NCI-H524 treated with DMSO at 0.1 percent for 48 hours (cell line): ENCODE measurements at regions not wholly inside any gene's neighbourhood (a gene's known extent, or its start where the extent isn't known, plus 50 kb on each side); places are given as distances from the start of the nearest gene placed in this dataset.
"Not testable (repeated sequence)": the region's sequence is repeated elsewhere in the genome, so short reads cannot be mapped to it uniquely, and the experiment has no call there.

Experiments
- DNase-seq: peaks from one replicate; lab custom pipeline; 2025; lab: John Stamatoyannopoulos, UW

DNA sequence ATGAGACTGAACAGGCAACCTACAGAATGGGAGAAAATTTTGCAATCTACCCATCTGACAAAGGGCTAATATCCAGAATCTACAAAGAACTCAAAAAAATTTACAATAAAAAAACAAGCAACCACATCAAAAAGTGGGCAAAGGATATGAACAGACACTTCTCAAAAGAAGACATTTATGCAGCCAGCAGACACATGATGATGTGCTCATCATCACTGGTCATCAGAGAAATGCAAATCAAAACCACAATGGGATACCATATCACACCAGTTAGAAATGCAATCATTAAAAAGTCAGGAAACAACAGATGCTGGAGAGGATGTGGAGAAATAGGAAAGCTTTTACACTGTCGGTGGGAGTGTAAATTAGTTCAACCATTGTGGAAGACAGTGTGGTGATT lies 51.7 kb upstream of the PAXBP1 start:
- DNase-seq, result not testable (repeated sequence)

GRCh38 chr21:32824950-32825349 lies 53.4 kb upstream of the PAXBP1 start:
- DNase-seq, result no peak

- peak; percentile 45 for DNase-seq
These were observed 55.0 kb upstream of the PAXBP1 start for GRCh38 chr21:32826329-32827167.

- DNase-seq, result no peak
These were observed 57.4 kb upstream of the PAXBP1 start for GRCh38 chr21:32828908-32829307.

DNA sequence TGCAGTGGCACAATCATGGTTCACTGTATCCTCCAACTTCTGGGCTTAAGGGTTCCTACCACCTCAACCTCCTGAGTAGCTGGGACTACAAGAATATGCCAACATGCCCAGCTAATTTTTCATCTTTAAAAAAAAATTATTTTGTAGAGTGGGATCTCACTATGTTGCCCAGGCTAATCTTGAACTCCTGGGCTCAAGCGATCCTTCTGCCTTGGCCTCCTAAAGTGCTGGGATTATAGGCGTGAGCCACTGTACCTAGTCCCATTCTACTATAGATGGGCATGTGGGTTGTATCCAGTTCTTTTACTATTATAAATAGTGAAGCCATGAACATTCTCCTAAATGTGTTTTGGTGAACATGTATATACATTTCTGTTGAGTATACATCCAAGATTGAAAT lies 57.9 kb upstream of the PAXBP1 start:
- DNase-seq, result no peak

- not testable (repeated sequence) for DNase-seq
These were observed 60.2 kb upstream of the PAXBP1 start for GRCh38 chr21:32831779-32832178.

GRCh38 chr21:32834211-32834915 lies 62.8 kb upstream of the PAXBP1 start:
- no peak for DNase-seq

- no peak for DNase-seq
These were observed 63.3 kb upstream of the PAXBP1 start for GRCh38 chr21:32834916-32835235.

- no peak for DNase-seq
These were observed 70.6 kb upstream of the PAXBP1 start for GRCh38 chr21:32842146-32842545.

DNA sequence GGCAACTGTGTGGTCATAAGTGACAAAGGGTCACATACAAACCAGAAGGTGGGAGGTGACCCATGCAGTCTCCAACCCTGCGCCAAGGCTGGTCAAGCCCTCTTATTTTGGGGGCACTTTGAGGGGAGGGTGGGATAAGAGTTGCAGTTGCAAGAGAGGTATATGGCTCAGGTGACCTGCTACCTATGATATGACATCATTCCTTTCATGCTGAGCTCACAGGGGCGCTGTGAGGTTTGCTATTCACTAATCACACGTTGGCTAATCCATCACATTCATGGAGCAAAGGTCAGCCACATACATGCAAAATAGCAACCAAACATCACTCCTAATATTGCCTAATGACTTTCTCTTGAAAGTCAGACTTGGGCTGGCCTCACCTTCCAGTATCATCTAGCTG lies 72.0 kb upstream of the PAXBP1 start:
- no peak for DNase-seq

DNA sequence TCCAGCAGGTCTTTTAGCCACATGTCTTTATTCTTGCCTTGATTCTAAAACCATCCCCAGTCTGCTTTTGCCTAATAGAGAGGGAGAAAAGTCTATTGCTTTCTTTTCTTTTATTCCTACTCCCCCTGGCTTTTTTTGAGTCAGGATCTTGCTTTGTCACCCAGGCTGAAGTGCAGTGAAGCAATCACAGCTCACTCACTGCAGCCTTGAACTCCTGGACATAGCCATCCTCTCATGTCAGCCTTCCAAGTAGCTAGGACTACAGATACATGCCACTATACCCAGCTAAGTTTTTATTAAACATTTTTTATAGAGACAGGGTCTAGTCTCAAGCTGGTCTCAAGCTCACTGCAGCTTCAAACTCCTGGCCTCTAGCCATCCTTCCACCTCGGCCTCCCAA lies 72.5 kb upstream of the PAXBP1 start:
- no peak for DNase-seq

- DNase-seq, result peak; percentile 92
These were observed 73.3 kb upstream of the PAXBP1 start for GRCh38 chr21:32844653-32845436.

DNA sequence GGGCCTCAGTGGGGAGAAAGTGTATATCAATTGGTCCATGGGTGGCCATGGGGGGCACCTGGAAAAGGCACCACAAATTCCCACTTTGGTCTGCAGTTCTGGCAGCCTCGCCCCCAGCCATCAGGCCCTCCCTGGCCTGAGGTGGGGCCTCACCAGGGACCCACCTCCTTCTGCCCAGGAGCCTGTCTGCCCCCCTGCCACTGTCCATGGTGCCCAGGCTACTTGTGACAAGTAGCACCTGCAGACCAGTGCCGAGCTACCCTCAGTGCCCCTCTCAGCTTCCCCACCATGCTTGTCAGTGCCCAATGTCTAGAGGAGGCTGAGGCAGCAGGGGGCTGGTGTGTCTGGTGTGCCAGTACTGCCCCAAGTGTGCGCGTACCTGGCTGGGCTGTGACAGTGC lies 87.1 kb upstream of the PAXBP1 start:
- no peak for DNase-seq

- DNase-seq, result no peak
These were observed 88.8 kb upstream of the PAXBP1 start for GRCh38 chr21:32860399-32860798.

GRCh38 chr21:32861866-32862265 lies 90.3 kb upstream of the PAXBP1 start:
- DNase-seq, result no peak

GRCh38 chr21:32867597-32867996 lies 96.0 kb upstream of the PAXBP1 start:
- no peak for DNase-seq

DNA sequence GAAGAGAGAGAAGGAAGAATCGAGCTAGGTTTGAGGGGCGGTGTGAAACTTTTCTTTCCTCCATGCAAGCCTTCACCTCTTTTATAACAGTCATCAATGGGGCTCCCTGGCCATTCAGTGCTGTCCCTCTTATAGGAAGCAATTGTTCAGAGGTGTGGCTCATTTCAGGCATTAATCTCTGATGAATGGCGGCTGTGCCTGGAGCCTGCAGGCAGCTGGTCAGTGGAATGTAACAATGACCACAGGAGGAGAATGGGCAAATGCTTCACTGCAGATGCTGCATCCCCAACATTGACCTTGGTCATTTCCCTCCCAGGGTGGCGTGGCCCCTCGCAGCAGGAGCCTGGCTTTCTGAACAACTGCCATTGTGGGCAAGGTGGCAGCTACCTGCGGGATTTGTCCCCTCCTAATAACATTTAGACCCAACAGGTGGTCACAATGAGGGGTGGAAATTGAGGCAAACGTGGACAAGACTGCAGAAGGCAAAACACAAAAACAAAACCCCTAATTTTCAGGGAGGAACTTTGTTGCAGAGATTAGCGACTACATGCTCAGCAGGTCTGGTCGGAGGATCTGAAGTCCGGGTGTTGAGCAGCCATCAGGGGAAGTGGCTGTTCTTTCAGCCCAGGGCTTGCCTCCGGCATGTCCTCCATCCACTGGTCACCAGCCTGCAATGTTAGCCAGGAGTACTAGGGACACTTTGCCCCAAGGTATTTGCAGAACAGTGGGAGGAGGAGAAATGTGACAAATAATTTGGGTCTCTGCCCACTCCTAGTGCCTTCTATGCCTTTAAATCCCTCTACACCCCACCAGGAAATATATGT lies 97.3 kb upstream of the PAXBP1 start:
- no peak for DNase-seq

DNA sequence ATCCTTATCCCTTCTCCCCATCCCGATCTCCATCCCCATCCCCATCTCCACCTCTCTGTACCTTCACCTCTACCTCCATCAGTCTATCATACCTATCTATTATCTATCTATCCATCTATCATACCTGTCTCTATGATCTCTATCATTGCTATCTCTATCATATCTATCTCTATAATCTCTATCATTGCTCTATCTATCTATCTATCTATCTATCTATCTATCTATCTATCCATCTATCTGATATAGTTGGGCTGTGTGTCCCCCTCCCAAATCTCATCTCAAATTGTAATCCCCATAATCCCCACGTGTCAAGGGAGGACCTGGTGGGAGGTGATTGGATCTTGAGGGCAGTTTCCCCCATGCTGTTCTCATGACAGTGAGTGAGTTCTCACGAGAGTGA lies 97.9 kb upstream of the PAXBP1 start:
- no peak for DNase-seq

DNA sequence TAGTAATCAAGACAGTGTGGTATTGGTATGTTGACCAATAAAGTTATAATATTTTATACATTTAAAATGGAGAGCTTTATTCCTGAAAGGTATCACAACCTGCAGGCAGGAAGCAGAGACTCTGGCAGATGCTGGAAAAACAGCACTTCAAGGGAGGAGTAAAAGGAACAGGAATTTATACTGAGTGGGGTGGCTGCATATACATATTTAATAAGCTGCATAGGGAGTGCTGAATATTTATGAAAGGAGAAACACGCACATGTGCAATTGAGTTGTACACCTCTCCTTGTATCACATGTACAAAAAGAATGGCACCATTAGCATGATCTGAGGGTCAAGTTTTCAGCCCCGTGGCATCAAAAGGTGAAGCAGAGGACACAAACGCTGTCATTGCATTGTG lies 104.9 kb upstream of the PAXBP1 start:
- DNase-seq, result no peak

- DNase-seq, result not testable (repeated sequence)
These were observed 106.3 kb upstream of the PAXBP1 start for GRCh38 chr21:32877888-32878287.

- no peak for DNase-seq
These were observed 107.1 kb upstream of the PAXBP1 start for GRCh38 chr21:32878661-32879060.

DNA sequence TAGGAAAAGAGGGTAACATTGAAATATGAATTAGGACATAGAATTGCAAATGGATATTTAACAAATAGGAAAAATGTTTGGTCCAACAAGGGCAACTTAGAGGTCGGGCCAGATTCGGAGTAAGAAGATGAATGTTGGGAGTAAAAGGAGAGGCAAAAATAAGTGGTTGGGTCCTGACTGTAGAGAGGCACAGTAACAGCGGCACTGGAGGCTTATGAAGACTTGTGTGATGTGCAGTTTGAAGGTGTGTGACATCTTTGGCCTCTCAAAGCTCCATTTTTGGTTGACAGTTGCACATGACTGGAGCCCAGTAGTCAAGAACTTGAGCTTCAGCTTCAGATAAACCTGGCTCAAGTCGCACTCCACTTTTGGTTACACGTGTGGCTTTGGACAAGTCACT lies 109.9 kb upstream of the PAXBP1 start:
- DNase-seq, result no peak
